ENCODE measurements at regions not wholly inside any gene's neighbourhood (a gene's known extent, or its start where the extent isn't known, plus 50 kb on each side); places are given as distances from the start of the nearest gene placed in this dataset.

- Histone ChIP-seq H3K9me3 (no peaks in the 10 kb centered on the region), H3K36me3 (no peaks in the 10 kb centered on the region), H3K27ac (no peak overlapping the region), H3K4me1 (no peaks in the 10 kb centered on the region), H3K4me3 (no peak overlapping the region), H3K27me3 (no peaks in the 10 kb centered on the region)
- intact Hi-C loops (cut with DNase I), result no loop called here
- TF ChIP-seq POLR2AphosphoS5 (IDR thresholded peaks at IDR 0.05; ENCODE audit: insufficient read depth in 1 of 2, low read depth in 1 of 2) (no peak), POLR2A (IDR thresholded peaks at IDR 0.05) (no peak)
- TF ChIP-seq, protein P1, sequence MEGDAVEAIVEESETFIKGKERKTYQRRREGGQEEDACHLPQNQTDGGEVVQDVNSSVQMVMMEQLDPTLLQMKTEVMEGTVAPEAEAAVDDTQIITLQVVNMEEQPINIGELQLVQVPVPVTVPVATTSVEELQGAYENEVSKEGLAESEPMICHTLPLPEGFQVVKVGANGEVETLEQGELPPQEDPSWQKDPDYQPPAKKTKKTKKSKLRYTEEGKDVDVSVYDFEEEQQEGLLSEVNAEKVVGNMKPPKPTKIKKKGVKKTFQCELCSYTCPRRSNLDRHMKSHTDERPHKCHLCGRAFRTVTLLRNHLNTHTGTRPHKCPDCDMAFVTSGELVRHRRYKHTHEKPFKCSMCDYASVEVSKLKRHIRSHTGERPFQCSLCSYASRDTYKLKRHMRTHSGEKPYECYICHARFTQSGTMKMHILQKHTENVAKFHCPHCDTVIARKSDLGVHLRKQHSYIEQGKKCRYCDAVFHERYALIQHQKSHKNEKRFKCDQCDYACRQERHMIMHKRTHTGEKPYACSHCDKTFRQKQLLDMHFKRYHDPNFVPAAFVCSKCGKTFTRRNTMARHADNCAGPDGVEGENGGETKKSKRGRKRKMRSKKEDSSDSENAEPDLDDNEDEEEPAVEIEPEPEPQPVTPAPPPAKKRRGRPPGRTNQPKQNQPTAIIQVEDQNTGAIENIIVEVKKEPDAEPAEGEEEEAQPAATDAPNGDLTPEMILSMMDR (IDR thresholded peaks at IDR 0.05), result no peak
- DNase-seq (ENCODE audit: extremely low spot score in 2 of 2), result no peak
Observed at GRCh38 chr11:119933584-119933983, 204.3 kb downstream of the TRIM29 start.

DNA sequence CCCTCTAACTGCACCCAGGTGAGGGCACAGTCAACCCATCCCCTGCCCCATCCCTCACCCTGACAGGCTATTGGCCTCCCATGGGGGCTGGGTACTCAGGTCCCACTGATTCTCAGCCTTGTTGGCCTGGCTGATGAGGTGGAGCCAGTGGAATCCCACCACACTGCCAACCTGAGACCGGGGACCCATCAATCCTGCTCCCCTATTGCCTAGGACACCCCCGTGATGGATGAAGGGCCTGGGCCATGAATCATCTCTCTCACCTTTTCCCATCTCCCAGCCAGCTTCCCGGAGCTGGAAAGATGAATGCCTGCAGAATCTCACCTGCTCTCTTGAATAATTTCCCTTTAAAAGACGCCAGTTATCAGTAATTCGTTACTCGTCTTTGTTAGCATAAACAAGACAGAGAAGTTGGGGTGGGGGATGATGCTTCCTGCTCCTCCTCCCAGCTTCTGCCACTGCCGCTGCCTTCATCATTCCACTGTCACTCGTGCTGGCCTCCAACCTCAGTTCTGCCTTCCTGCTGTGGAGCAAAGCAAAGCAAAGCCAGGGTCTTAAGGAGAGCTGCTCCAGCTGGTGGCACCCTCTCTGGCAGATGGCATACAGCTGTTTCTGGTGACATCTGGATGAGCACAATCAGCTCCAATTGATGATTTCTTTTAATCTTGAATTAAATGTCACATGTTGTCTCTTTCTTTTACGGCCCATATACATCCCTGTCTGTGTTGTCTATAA lies 204.0 kb upstream of the NECTIN1 start:
- no peak for DNase-seq (ENCODE audit: extremely low spot score in 2 of 2)
- H3K36me3 ChIP-seq, result no peaks in the 10 kb centered on the region
- H3K27me3 ChIP-seq, result no peaks in the 10 kb centered on the region
- H3K4me3 ChIP-seq, result no peak overlapping the region
- H3K4me1 ChIP-seq, result no peaks in the 10 kb centered on the region
- intact Hi-C loops (cut with DNase I), result no loop called here
- no peak overlapping the region for H3K27ac ChIP-seq
- no peaks in the 10 kb centered on the region for H3K9me3 ChIP-seq
- TF ChIP-seq POLR2A (IDR thresholded peaks at IDR 0.05) (no peak), POLR2AphosphoS5 (IDR thresholded peaks at IDR 0.05; ENCODE audit: insufficient read depth in 1 of 2, low read depth in 1 of 2) (no peak)
- TF ChIP-seq, protein P1 (IDR thresholded peaks at IDR 0.05), result no peak

GRCh38 chr11:119928047-119928446 lies 199.0 kb upstream of the NECTIN1 start:
- TF ChIP-seq POLR2A (IDR thresholded peaks at IDR 0.05) (no peak), POLR2AphosphoS5 (IDR thresholded peaks at IDR 0.05; ENCODE audit: insufficient read depth in 1 of 2, low read depth in 1 of 2) (no peak)
- TF ChIP-seq, protein P1 (IDR thresholded peaks at IDR 0.05), result no peak
- Histone ChIP-seq H3K4me3 (no peak overlapping the region), H3K36me3 (no peaks in the 10 kb centered on the region), H3K27ac (no peak overlapping the region), H3K9me3 (no peaks in the 10 kb centered on the region), H3K4me1 (no peaks in the 10 kb centered on the region), H3K27me3 (no peaks in the 10 kb centered on the region)
- no peak for DNase-seq (ENCODE audit: extremely low spot score in 2 of 2)
- intact Hi-C loops (cut with DNase I), result no loop called here

GRCh38 chr11:119924017-119924416 lies 195.0 kb upstream of the NECTIN1 start:
- intact Hi-C loops (cut with DNase I), result no loop called here
- TF ChIP-seq, protein P1 (IDR thresholded peaks at IDR 0.05), result no peak
- TF ChIP-seq POLR2A (IDR thresholded peaks at IDR 0.05) (no peak), POLR2AphosphoS5 (IDR thresholded peaks at IDR 0.05; ENCODE audit: insufficient read depth in 1 of 2, low read depth in 1 of 2) (no peak)
- Histone ChIP-seq H3K4me1 (no peaks in the 10 kb centered on the region), H3K36me3 (no peaks in the 10 kb centered on the region), H3K4me3 (no peak overlapping the region), H3K27ac (no peak overlapping the region), H3K9me3 (no peaks in the 10 kb centered on the region), H3K27me3 (no peaks in the 10 kb centered on the region)
- no peak for DNase-seq (ENCODE audit: extremely low spot score in 2 of 2)

GRCh38 chr11:119921571-119921970 lies 192.6 kb upstream of the NECTIN1 start:
- H3K36me3 ChIP-seq, result no peaks in the 10 kb centered on the region
- H3K4me3 ChIP-seq, result no peak overlapping the region
- intact Hi-C loops (cut with DNase I), result no loop called here
- TF ChIP-seq POLR2AphosphoS5 (IDR thresholded peaks at IDR 0.05; ENCODE audit: insufficient read depth in 1 of 2, low read depth in 1 of 2), result no peak
- TF ChIP-seq, protein P1 (IDR thresholded peaks at IDR 0.05), result no peak
- no peak for TF ChIP-seq POLR2A (IDR thresholded peaks at IDR 0.05)
- no peak overlapping the region for H3K27ac ChIP-seq
- no peaks in the 10 kb centered on the region for H3K4me1 ChIP-seq
- H3K9me3 ChIP-seq, result no peaks in the 10 kb centered on the region
- no peaks in the 10 kb centered on the region for H3K27me3 ChIP-seq
- DNase-seq (ENCODE audit: extremely low spot score in 2 of 2), result no peak
